ENCODE measurements at regions not wholly inside any gene's neighbourhood (a gene's known extent, or its start where the extent isn't known, plus 50 kb on each side); places are given as distances from the start of the nearest gene placed in this dataset.
"Not testable (repeated sequence)": the region's sequence is repeated elsewhere in the genome, so short reads cannot be mapped to it uniquely, and the experiment has no call there.

GRCh38 chr1:157370698-157371097 is 181.6 kb downstream of the FCRL5 start:
- H3K27me3 ChIP-seq (ENCODE audit: insufficient read depth, insufficient read length), result no peaks in the 10 kb centered on the region
- no peaks in the 10 kb centered on the region for H3K9me3 ChIP-seq (ENCODE audit: insufficient read depth, low read length)
- H3K4me1 ChIP-seq (ENCODE audit: insufficient read depth, insufficient read length), result no peaks in the 10 kb centered on the region
- no peak overlapping the region for H3K9ac ChIP-seq (ENCODE audit: insufficient read length, low read depth)
- no peak for DNase-seq (ENCODE audit: low read depth, low spot score)
- H3K4me3 ChIP-seq (ENCODE audit: insufficient read length, low read depth), result no peak overlapping the region
- TF ChIP-seq YY1 (IDR thresholded peaks at IDR 0.05; ENCODE audit: insufficient read depth, insufficient read length) (no peak), ZNF274 (IDR thresholded peaks at IDR 0.05; ENCODE audit: low read depth, low read length) (no peak), SUZ12 (IDR thresholded peaks at IDR 0.05; ENCODE audit: extremely low read depth, insufficient read depth, insufficient read length) (no peak)
- no peaks in the 10 kb centered on the region for H3K36me3 ChIP-seq (ENCODE audit: insufficient read depth, insufficient read length, low read length)

GRCh38 chr1:157369808-157370521 is 182.3 kb downstream of the FCRL5 start:
- no peaks in the 10 kb centered on the region for H3K36me3 ChIP-seq (ENCODE audit: insufficient read depth, insufficient read length, low read length)
- no peak for TF ChIP-seq SUZ12 (IDR thresholded peaks at IDR 0.05; ENCODE audit: extremely low read depth, insufficient read depth, insufficient read length)
- no peak for TF ChIP-seq ZNF274 (IDR thresholded peaks at IDR 0.05; ENCODE audit: low read depth, low read length)
- TF ChIP-seq YY1 (IDR thresholded peaks at IDR 0.05; ENCODE audit: insufficient read depth, insufficient read length), result no peak
- no peaks in the 10 kb centered on the region for H3K4me1 ChIP-seq (ENCODE audit: insufficient read depth, insufficient read length)
- peak; percentile 82 for DNase-seq (ENCODE audit: low read depth, low spot score)
- no peaks in the 10 kb centered on the region for H3K9me3 ChIP-seq (ENCODE audit: insufficient read depth, low read length)
- H3K27me3 ChIP-seq (ENCODE audit: insufficient read depth, insufficient read length), result no peaks in the 10 kb centered on the region
- no peak overlapping the region for H3K9ac ChIP-seq (ENCODE audit: insufficient read length, low read depth)
- H3K4me3 ChIP-seq (ENCODE audit: insufficient read length, low read depth), result no peak overlapping the region

- H3K9me3 ChIP-seq (ENCODE audit: insufficient read depth, low read length); H3K4me3 ChIP-seq (ENCODE audit: insufficient read length, low read depth); H3K36me3 ChIP-seq (ENCODE audit: insufficient read depth, insufficient read length, low read length); H3K4me1 ChIP-seq (ENCODE audit: insufficient read depth, insufficient read length); H3K9ac ChIP-seq (ENCODE audit: insufficient read length, low read depth); DNase-seq (ENCODE audit: low read depth, low spot score); H3K27me3 ChIP-seq (ENCODE audit: insufficient read depth, insufficient read length): not testable (repeated sequence)
Observed at GRCh38 chr1:157368941-157369340, 183.4 kb downstream of the FCRL5 start.

GRCh38 chr1:157368363-157368762 is 184.0 kb downstream of the FCRL5 start:
- no peaks in the 10 kb centered on the region for H3K27me3 ChIP-seq (ENCODE audit: insufficient read depth, insufficient read length)
- no peak overlapping the region for H3K4me3 ChIP-seq (ENCODE audit: insufficient read length, low read depth)
- DNase-seq (ENCODE audit: low read depth, low spot score), result no peak
- H3K36me3 ChIP-seq (ENCODE audit: insufficient read depth, insufficient read length, low read length), result no peaks in the 10 kb centered on the region
- 0 out of 2 replicates have a peak, but pooled peaks cover 4% of the 10 kb centered on the region for H3K9me3 ChIP-seq (ENCODE audit: insufficient read depth, low read length)
- H3K9ac ChIP-seq (ENCODE audit: insufficient read length, low read depth), result no peak overlapping the region
- H3K4me1 ChIP-seq (ENCODE audit: insufficient read depth, insufficient read length), result no peaks in the 10 kb centered on the region
- TF ChIP-seq SUZ12 (IDR thresholded peaks at IDR 0.05; ENCODE audit: extremely low read depth, insufficient read depth, insufficient read length), result no peak
- no peak for TF ChIP-seq ZNF274 (IDR thresholded peaks at IDR 0.05; ENCODE audit: low read depth, low read length)

GRCh38 chr1:157367870-157368269 is 184.4 kb downstream of the FCRL5 start:
- H3K9me3 ChIP-seq (ENCODE audit: insufficient read depth, low read length), result 0 out of 2 replicates have a peak, but pooled peaks cover 4% of the 10 kb centered on the region
- no peaks in the 10 kb centered on the region for H3K4me1 ChIP-seq (ENCODE audit: insufficient read depth, insufficient read length)
- H3K9ac ChIP-seq (ENCODE audit: insufficient read length, low read depth), result no peak overlapping the region
- H3K4me3 ChIP-seq (ENCODE audit: insufficient read length, low read depth), result no peak overlapping the region
- no peak for TF ChIP-seq ZNF274 (IDR thresholded peaks at IDR 0.05; ENCODE audit: low read depth, low read length)
- TF ChIP-seq YY1 (IDR thresholded peaks at IDR 0.05; ENCODE audit: insufficient read depth, insufficient read length), result no peak
- TF ChIP-seq SUZ12 (IDR thresholded peaks at IDR 0.05; ENCODE audit: extremely low read depth, insufficient read depth, insufficient read length), result no peak
- no peak for DNase-seq (ENCODE audit: low read depth, low spot score)
- H3K27me3 ChIP-seq (ENCODE audit: insufficient read depth, insufficient read length), result no peaks in the 10 kb centered on the region
- no peaks in the 10 kb centered on the region for H3K36me3 ChIP-seq (ENCODE audit: insufficient read depth, insufficient read length, low read length)

GRCh38 chr1:157367091-157367739 is 185.1 kb downstream of the FCRL5 start:
- H3K36me3 ChIP-seq (ENCODE audit: insufficient read depth, insufficient read length, low read length), result no peaks in the 10 kb centered on the region
- H3K9ac ChIP-seq (ENCODE audit: insufficient read length, low read depth), result no peak overlapping the region
- no peak for DNase-seq (ENCODE audit: low read depth, low spot score)
- H3K27me3 ChIP-seq (ENCODE audit: insufficient read depth, insufficient read length), result no peaks in the 10 kb centered on the region
- TF ChIP-seq YY1 (IDR thresholded peaks at IDR 0.05; ENCODE audit: insufficient read depth, insufficient read length) (no peak), SUZ12 (IDR thresholded peaks at IDR 0.05; ENCODE audit: extremely low read depth, insufficient read depth, insufficient read length) (no peak), ZNF274 (IDR thresholded peaks at IDR 0.05; ENCODE audit: low read depth, low read length) (no peak)
- no peaks in the 10 kb centered on the region for H3K4me1 ChIP-seq (ENCODE audit: insufficient read depth, insufficient read length)
- 0 out of 2 replicates have a peak, but pooled peaks cover 4% of the 10 kb centered on the region for H3K9me3 ChIP-seq (ENCODE audit: insufficient read depth, low read length)
- H3K4me3 ChIP-seq (ENCODE audit: insufficient read length, low read depth), result no peak overlapping the region

GRCh38 chr1:157364612-157365011 is 187.7 kb downstream of the FCRL5 start:
- Histone ChIP-seq H3K9me3 (ENCODE audit: insufficient read depth, low read length) (0 out of 2 replicates have a peak, but pooled peaks cover 4% of the 10 kb centered on the region), H3K9ac (ENCODE audit: insufficient read length, low read depth) (no peak overlapping the region), H3K4me1 (ENCODE audit: insufficient read depth, insufficient read length) (no peaks in the 10 kb centered on the region), H3K36me3 (ENCODE audit: insufficient read depth, insufficient read length, low read length) (no peaks in the 10 kb centered on the region), H3K27me3 (ENCODE audit: insufficient read depth, insufficient read length) (no peaks in the 10 kb centered on the region), H3K4me3 (ENCODE audit: insufficient read length, low read depth) (no peak overlapping the region)
- DNase-seq (ENCODE audit: low read depth, low spot score), result no peak
- TF ChIP-seq ZNF274 (IDR thresholded peaks at IDR 0.05; ENCODE audit: low read depth, low read length) (no peak), SUZ12 (IDR thresholded peaks at IDR 0.05; ENCODE audit: extremely low read depth, insufficient read depth, insufficient read length) (no peak), YY1 (IDR thresholded peaks at IDR 0.05; ENCODE audit: insufficient read depth, insufficient read length) (no peak)
